Liver (tissue), 3 donors: ENCODE measurements at regions not wholly inside any gene's neighbourhood (a gene's known extent, or its start where the extent isn't known, plus 50 kb on each side); places are given as distances from the start of the nearest gene placed in this dataset.

Experiments
- EGR1 ChIP-seq, 2 donors: IDR thresholded peaks; 2 replicates each; pipeline ENCODE4 v1.6.1; 2016 to 2018; ENCODE audit warnings: antibody characterized with exemption in 2 of 2, low read depth in 2 of 2
- FOXA2 ChIP-seq: IDR thresholded peaks from 2 replicates; pipeline ENCODE4 v1.6.1; 2016; ENCODE audit warnings: antibody characterized with exemption
- GABPA ChIP-seq, 2 donors: IDR thresholded peaks in 1 of 2; conservative IDR thresholded peaks in 1 of 2; 2 replicates each; pipeline ENCODE4 v1.6.1; 2016; ENCODE audit warnings: antibody characterized with exemption in 2 of 2, mild to moderate bottlenecking in 1 of 2, moderate library complexity in 1 of 2
- HNF4A ChIP-seq, 2 donors: conservative IDR thresholded peaks; 2 replicates each; pipeline ENCODE4 v1.6.1; 2016; ENCODE audit warnings: antibody characterized with exemption in 2 of 2, mild to moderate bottlenecking in 2 of 2
- HNF4G ChIP-seq: IDR thresholded peaks from 2 replicates; pipeline ENCODE4 v1.6.1; 2016; ENCODE audit warnings: antibody characterized with exemption
- REST ChIP-seq: IDR thresholded peaks from 2 replicates; pipeline ENCODE4 v1.6.1; 2016; ENCODE audit warnings: antibody characterized with exemption, mild to moderate bottlenecking
- SP1 ChIP-seq: IDR thresholded peaks from 2 replicates; pipeline ENCODE4 v1.6.1; 2018; ENCODE audit warnings: antibody characterized with exemption, mild to moderate bottlenecking
- TAF1 ChIP-seq: conservative IDR thresholded peaks from 2 replicates; pipeline ENCODE4 v1.6.1; 2016; ENCODE audit warnings: antibody characterized with exemption, mild to moderate bottlenecking
- YY1 ChIP-seq: IDR thresholded peaks from 2 replicates; pipeline ENCODE4 v1.6.1; 2016; ENCODE audit warnings: antibody characterized with exemption, mild to moderate bottlenecking
- TF ChIP-seq, protein P1 (sequence below): fragments of 150-350 bp; IDR thresholded peaks from 2 replicates; pipeline ENCODE4 v1.5.1; 2017; ENCODE audit warnings: improper control_type of control experiment, low read depth, low read length; ENCODE audit not compliant: missing input control
- TF ChIP-seq, protein P2 (sequence below): IDR thresholded peaks from 2 replicates; pipeline ENCODE4 v1.6.1; 2016; ENCODE audit warnings: antibody characterized with exemption
- TF ChIP-seq, protein P3 (sequence below): IDR thresholded peaks from 2 replicates; pipeline ENCODE4 v1.6.1; 2016; ENCODE audit warnings: antibody characterized with exemption
- TF ChIP-seq, protein P4 (sequence below): IDR thresholded peaks from 2 replicates; pipeline ENCODE4 v1.6.1; 2016; ENCODE audit warnings: antibody characterized with exemption
- donor health status: healthy.
- donor health status: healthy.

GRCh38 chr7:4550117-4550516, 132.0 kb upstream of the FOXK1 start:
- TF ChIP-seq, protein P1, sequence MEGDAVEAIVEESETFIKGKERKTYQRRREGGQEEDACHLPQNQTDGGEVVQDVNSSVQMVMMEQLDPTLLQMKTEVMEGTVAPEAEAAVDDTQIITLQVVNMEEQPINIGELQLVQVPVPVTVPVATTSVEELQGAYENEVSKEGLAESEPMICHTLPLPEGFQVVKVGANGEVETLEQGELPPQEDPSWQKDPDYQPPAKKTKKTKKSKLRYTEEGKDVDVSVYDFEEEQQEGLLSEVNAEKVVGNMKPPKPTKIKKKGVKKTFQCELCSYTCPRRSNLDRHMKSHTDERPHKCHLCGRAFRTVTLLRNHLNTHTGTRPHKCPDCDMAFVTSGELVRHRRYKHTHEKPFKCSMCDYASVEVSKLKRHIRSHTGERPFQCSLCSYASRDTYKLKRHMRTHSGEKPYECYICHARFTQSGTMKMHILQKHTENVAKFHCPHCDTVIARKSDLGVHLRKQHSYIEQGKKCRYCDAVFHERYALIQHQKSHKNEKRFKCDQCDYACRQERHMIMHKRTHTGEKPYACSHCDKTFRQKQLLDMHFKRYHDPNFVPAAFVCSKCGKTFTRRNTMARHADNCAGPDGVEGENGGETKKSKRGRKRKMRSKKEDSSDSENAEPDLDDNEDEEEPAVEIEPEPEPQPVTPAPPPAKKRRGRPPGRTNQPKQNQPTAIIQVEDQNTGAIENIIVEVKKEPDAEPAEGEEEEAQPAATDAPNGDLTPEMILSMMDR = no peak
- TF ChIP-seq REST (no peak), GABPA (IDR thresholded peaks at IDR 0.05 in 1 of 2, conservative IDR thresholded peaks at IDR 0.05 in 1 of 2) (no peak), EGR1 (IDR thresholded peaks at IDR 0.05; ENCODE audit: low read depth in 2 of 2) (no peak), HNF4G (no peak), YY1 (no peak), HNF4A (conservative IDR thresholded peaks at IDR 0.05) (no peak), TAF1 (no peak), SP1 (no peak), FOXA2 (no peak)
- TF ChIP-seq, protein P2, sequence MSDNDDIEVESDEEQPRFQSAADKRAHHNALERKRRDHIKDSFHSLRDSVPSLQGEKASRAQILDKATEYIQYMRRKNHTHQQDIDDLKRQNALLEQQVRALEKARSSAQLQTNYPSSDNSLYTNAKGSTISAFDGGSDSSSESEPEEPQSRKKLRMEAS = no peak
- TF ChIP-seq, protein P3, sequence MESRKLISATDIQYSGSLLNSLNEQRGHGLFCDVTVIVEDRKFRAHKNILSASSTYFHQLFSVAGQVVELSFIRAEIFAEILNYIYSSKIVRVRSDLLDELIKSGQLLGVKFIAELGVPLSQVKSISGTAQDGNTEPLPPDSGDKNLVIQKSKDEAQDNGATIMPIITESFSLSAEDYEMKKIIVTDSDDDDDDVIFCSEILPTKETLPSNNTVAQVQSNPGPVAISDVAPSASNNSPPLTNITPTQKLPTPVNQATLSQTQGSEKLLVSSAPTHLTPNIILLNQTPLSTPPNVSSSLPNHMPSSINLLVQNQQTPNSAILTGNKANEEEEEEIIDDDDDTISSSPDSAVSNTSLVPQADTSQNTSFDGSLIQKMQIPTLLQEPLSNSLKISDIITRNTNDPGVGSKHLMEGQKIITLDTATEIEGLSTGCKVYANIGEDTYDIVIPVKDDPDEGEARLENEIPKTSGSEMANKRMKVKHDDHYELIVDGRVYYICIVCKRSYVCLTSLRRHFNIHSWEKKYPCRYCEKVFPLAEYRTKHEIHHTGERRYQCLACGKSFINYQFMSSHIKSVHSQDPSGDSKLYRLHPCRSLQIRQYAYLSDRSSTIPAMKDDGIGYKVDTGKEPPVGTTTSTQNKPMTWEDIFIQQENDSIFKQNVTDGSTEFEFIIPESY = no peak
- TF ChIP-seq, protein P4, sequence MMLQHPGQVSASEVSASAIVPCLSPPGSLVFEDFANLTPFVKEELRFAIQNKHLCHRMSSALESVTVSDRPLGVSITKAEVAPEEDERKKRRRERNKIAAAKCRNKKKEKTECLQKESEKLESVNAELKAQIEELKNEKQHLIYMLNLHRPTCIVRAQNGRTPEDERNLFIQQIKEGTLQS = no peak
